ENCODE measurements at regions not wholly inside any gene's neighbourhood (a gene's known extent, or its start where the extent isn't known, plus 50 kb on each side); places are given as distances from the start of the nearest gene placed in this dataset.

DNA sequence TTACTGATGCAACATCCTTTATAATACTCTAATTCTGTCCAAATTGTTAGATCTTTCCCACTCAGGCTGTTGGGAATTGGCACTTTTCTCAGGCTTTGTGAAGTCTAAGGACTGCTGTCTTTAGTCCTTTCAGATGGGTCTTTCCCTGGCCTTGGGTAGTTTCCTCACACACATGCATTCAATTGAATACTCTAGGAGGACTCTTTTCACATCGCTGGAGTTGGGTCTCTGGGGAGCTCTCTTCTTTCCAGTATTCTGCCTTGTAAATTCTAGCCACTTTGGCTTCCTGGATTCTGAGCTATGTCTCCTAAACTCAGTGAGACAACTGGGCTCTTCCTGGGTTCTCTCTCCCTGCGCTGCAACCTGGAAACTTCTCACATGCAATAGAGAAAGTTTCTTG lies 215.5 kb downstream of the SNX18 start:
- TF ChIP-seq, protein P1, sequence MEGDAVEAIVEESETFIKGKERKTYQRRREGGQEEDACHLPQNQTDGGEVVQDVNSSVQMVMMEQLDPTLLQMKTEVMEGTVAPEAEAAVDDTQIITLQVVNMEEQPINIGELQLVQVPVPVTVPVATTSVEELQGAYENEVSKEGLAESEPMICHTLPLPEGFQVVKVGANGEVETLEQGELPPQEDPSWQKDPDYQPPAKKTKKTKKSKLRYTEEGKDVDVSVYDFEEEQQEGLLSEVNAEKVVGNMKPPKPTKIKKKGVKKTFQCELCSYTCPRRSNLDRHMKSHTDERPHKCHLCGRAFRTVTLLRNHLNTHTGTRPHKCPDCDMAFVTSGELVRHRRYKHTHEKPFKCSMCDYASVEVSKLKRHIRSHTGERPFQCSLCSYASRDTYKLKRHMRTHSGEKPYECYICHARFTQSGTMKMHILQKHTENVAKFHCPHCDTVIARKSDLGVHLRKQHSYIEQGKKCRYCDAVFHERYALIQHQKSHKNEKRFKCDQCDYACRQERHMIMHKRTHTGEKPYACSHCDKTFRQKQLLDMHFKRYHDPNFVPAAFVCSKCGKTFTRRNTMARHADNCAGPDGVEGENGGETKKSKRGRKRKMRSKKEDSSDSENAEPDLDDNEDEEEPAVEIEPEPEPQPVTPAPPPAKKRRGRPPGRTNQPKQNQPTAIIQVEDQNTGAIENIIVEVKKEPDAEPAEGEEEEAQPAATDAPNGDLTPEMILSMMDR (IDR thresholded peaks at IDR 0.05), result no peak
- intact Hi-C loops (cut with micrococcal nuclease), result no loop called here
- no peaks in the 10 kb centered on the region for H3K27me3 Mint-ChIP-seq (ENCODE audit: low read depth in 3 of 3)
- H3K9me3 Mint-ChIP-seq, result peaks cover 0 to 2% (median 0%) of the 10 kb centered on the region in 7 donors
- H3K36me3 Mint-ChIP-seq, result no peaks in the 10 kb centered on the region
- Histone ChIP-seq H3K27me3 (ENCODE audit: control insufficient read depth in 2 of 2, insufficient read depth in 2 of 2, low read length in 2 of 2) (no peaks in the 10 kb centered on the region), H3K9me3 (replicated peaks in 1 of 2; ENCODE audit: control insufficient read depth in 1 of 2, insufficient read depth in 1 of 2, low read length in 2 of 2) (no peaks in the 10 kb centered on the region), H4K20me1 (ENCODE audit: insufficient read depth, low read length) (no peaks in the 10 kb centered on the region), H3K9ac (ENCODE audit: insufficient read depth, low read length, poor library complexity, severe bottlenecking) (no peak overlapping the region), H3K4me1 (ENCODE audit: control insufficient read depth in 1 of 2, insufficient read depth in 2 of 2, low read length in 2 of 2) (peaks cover 14 to 21% of the 10 kb centered on the region in 2 donors), H3K27ac (ENCODE audit: low read depth in 1 of 2, low read length in 2 of 2) (no peak overlapping the region), H3K79me2 (ENCODE audit: insufficient read depth, low read length) (no peaks in the 10 kb centered on the region), H2AFZ (ENCODE audit: insufficient read depth, low read depth, low read length, poor library complexity, severe bottlenecking) (no peak overlapping the region), H3K36me3 (replicated peaks in 1 of 2; ENCODE audit: control insufficient read depth in 1 of 2, insufficient read depth in 2 of 2, low read length in 2 of 2) (no peaks in the 10 kb centered on the region), H3K4me3 (replicated peaks in 1 of 3; ENCODE audit: low read depth in 2 of 3, low read length in 3 of 3) (no peak overlapping the region), H3K4me2 (replicated peaks; ENCODE audit: extremely low read depth, low read length, poor library complexity, severe bottlenecking) (no peak overlapping the region)
- no peak overlapping the region for H3K4me3 Mint-ChIP-seq
- peaks cover 19% of the 10 kb centered on the region for H3K4me1 Mint-ChIP-seq
- no peak for DNase-seq
- no peak overlapping the region for H3K27ac Mint-ChIP-seq
- WGBS (ENCODE audit: insufficient coverage), result no CpG with 5 or more reads among the region's 2 CpGs

- H3K9me3 Mint-ChIP-seq, result peaks cover 0 to 2% (median 0%) of the 10 kb centered on the region in 7 donors
- H3K9me3 ChIP-seq (replicated peaks in 1 of 2; ENCODE audit: control insufficient read depth in 1 of 2, insufficient read depth in 1 of 2, low read length in 2 of 2), result no peaks in the 10 kb centered on the region
- no peaks in the 10 kb centered on the region for H3K27me3 Mint-ChIP-seq (ENCODE audit: low read depth in 3 of 3)
- H3K27me3 ChIP-seq (ENCODE audit: control insufficient read depth in 2 of 2, insufficient read depth in 2 of 2, low read length in 2 of 2), result no peaks in the 10 kb centered on the region
- H3K36me3 ChIP-seq (replicated peaks in 1 of 2; ENCODE audit: control insufficient read depth in 1 of 2, insufficient read depth in 2 of 2, low read length in 2 of 2), result no peaks in the 10 kb centered on the region
- no peak overlapping the region for H3K27ac ChIP-seq (ENCODE audit: low read depth in 1 of 2, low read length in 2 of 2)
- no peaks in the 10 kb centered on the region for H3K36me3 Mint-ChIP-seq
- DNase-seq, result no peak
- no peaks in the 10 kb centered on the region for H3K79me2 ChIP-seq (ENCODE audit: insufficient read depth, low read length)
- no peak overlapping the region for H3K27ac Mint-ChIP-seq
- H3K4me1 Mint-ChIP-seq, result peaks cover 24% of the 10 kb centered on the region
- H4K20me1 ChIP-seq (ENCODE audit: insufficient read depth, low read length), result no peaks in the 10 kb centered on the region
- H3K4me1 ChIP-seq (ENCODE audit: control insufficient read depth in 1 of 2, insufficient read depth in 2 of 2, low read length in 2 of 2), result peaks cover 18 to 23% of the 10 kb centered on the region in 2 donors
- intact Hi-C loops (cut with micrococcal nuclease), result no loop called here
- TF ChIP-seq, protein P1 (IDR thresholded peaks at IDR 0.05), result no peak
- no peak overlapping the region for H2AFZ ChIP-seq (ENCODE audit: insufficient read depth, low read depth, low read length, poor library complexity, severe bottlenecking)
- no CpG with 5 or more reads among the region's 1 CpG for WGBS (ENCODE audit: insufficient coverage)
- no peak overlapping the region for H3K4me3 Mint-ChIP-seq
- no peak overlapping the region for H3K4me3 ChIP-seq (replicated peaks in 1 of 3; ENCODE audit: low read depth in 2 of 3, low read length in 3 of 3)
- H3K9ac ChIP-seq (ENCODE audit: insufficient read depth, low read length, poor library complexity, severe bottlenecking), result no peak overlapping the region
- H3K4me2 ChIP-seq (replicated peaks; ENCODE audit: extremely low read depth, low read length, poor library complexity, severe bottlenecking), result no peak overlapping the region
Observed at GRCh38 chr5:54732108-54732507, 214.5 kb downstream of the SNX18 start.
